ENCODE measurements at regions not wholly inside any gene's neighbourhood (a gene's known extent, or its start where the extent isn't known, plus 50 kb on each side); places are given as distances from the start of the nearest gene placed in this dataset.

DNA sequence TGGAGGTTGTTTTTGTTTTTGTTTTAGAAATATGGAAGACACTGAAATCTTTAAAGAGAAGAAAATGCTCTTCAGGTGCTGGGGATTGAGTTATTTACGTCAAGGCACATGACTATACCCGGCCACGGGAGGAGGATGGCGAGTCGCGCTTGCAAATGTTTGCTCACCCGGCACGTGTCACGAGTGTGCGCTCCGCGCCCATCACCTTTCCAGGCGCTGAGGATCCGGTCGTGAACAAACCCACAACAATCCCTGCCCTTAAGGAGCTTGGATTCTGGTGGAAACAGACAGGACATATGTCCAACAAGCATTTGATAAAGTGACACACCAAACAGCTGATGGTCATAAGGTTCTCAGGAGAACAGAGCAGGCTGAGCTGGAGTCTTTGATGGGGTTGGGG, 715.5 kb downstream of the BRD1 start:
- DNase-seq = no peak

GRCh38 chr22:49111085-49111484, 716.6 kb downstream of the BRD1 start:
- no peak for DNase-seq

GRCh38 chr22:49108636-49109315, 718.9 kb downstream of the BRD1 start:
- no peak for DNase-seq

DNA sequence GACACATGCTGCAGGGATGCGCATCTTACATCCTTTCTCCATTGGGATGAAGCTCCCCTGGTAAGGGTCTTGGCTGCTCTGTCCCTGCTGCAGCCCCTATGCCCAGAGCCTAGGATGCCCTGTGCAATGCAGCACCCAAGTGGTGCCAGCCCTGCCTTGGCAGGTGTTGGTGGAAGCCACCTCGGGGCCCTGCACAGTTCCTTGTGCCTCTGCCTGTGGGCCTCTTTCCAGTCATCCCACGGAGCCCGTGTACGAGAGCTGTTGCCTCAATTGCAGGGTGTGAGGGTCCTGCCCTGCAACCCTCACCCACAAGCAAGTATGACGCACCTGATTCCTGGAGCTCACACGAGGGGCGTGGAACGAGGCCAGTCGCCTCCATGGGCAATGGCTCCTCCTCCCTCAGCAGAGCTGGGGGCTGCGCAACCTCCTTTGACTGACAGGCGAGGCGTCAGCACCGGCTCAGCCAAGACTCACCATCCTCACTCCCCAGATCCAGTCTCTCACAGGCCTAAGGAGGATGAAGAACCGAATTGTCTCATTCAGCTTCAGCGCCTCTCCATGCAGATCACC, 719.6 kb downstream of the BRD1 start:
- DNase-seq = no peak

DNA sequence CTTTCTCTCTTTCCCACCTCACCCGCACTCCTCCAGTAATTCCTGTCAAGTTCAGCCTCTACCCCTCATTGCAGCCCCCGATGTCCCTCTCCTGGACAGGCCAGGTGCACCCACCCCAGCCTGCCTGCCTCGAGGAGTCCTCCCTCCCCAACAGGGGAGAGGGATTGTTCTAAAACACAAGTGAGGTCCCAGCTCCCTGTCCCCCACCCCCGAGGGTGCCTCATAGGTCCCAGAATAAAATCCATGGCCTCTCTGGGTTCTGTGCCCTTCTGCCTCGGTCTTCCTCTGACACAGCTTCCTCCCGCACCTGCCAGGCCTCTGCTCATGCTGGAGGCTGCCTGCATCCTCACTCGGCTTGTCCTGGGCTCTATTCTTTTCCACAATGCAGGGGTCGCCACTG, 720.1 kb downstream of the BRD1 start:
- no peak for DNase-seq

- DNase-seq = no peak
Observed at GRCh38 chr22:49106842-49107152, 720.9 kb downstream of the BRD1 start.

DNA sequence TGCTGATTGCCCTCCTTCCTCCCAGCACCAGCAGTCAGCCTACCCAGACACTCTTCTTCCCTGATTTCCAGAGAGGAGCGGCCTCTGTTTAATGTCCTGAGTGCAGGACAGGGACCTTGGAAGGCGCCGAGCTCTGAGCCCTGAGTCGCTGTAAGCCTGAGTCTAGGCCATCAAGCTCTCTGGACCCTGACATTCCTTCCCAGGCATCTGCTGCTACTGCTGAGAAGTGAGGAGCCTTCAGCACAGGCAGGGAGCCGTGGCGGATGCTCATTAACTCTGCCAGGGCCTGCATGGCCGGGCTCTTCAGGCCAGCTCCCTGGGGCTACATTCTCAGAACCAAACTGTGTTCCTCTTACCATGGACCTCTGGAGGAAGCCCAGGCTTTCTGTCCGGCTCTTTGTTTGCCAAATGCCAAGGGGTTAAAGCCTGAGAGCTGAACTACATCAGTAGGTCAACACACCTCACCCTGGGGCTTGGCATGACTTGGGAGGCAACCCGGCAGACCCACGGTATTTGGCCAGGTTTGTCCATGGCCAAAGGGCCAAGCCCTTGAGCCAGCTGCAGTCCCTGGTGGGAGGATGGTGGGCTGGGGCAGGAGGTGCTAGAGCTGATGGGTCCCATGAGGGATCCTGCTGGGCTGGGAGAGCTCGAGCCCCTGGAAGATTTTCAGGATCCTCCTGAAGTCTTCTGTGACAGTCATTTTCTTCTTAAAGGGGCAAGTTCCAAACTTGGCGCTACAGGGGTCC, 721.4 kb downstream of the BRD1 start:
- no peak for DNase-seq

- no peak for DNase-seq
Observed at GRCh38 chr22:49104434-49104833, 723.2 kb downstream of the BRD1 start.

GRCh38 chr22:49103314-49104059, 724.2 kb downstream of the BRD1 start:
- no peak for DNase-seq

DNA sequence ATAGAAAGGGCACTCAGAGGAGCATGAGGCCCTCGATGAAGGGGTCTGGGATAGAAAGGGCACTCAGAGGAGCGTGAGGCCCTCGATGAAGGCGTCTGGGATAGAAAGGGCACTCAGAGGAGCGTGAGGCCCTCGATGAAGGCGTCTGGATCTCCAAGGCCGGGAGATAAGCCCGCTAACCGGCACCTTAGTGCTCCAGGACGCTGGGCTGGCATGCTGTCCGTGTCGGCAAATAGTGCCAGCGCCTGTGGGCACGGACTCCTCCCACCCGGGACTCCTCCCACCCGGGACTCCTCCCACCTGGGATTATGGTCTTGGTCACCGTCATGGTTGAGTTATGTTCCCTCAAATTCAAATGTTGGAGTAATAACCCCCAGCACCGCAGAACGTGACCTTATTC, 725.3 kb downstream of the BRD1 start:
- no peak for DNase-seq

- no peak for DNase-seq
Observed at GRCh38 chr22:49101873-49102272, 725.8 kb downstream of the BRD1 start.

GRCh38 chr22:49101225-49101624, 726.4 kb downstream of the BRD1 start:
- DNase-seq = no peak

DNA sequence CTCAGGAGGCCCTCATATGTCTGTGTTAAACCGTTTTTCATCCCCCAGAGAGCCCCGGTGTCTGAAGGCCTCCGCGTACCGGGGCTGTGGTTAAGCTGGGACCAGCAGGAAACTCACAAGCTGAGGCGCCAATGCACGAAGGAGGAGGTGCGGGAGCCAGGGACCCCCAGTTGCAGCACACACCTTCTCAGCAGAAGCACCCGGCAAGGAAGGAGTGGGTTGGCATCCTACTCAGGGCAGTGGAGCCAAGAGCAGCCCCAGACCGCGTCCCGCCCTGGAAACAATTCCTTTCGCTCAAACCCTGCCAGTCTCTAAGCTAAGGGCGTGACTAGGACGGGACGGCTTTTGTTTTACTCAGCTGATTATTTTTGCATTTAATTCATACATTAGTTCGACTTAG, 726.9 kb downstream of the BRD1 start:
- no peak for DNase-seq

DNA sequence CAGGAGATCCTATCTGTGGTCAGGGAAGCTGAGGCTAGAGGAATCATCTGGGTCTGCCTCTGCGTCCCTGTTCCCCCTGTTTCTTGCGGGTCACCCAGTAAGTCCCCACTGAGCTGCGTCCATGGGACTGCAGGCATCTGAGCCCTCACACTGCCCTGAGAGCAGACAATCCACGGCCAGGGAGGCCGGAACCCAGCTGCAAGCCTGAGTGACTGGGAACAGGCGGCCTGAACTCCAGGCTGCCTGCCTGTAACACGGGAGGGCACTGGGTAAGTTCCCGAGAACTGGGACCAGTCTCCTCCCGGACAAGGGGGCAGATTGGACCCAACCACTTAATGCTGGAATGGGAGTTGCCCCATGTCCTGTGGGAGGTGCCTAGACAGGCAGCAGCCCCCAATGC, 727.4 kb downstream of the BRD1 start:
- no peak for DNase-seq

GRCh38 chr22:49099496-49100124, 728.1 kb downstream of the BRD1 start:
- no peak for DNase-seq

- DNase-seq = no peak
Observed at GRCh38 chr22:49099089-49099488, 728.6 kb downstream of the BRD1 start.

GRCh38 chr22:49097966-49098365, 729.7 kb downstream of the BRD1 start:
- no peak for DNase-seq

- DNase-seq = no peak
Observed at GRCh38 chr22:49097171-49097925, 730.3 kb downstream of the BRD1 start.

DNA sequence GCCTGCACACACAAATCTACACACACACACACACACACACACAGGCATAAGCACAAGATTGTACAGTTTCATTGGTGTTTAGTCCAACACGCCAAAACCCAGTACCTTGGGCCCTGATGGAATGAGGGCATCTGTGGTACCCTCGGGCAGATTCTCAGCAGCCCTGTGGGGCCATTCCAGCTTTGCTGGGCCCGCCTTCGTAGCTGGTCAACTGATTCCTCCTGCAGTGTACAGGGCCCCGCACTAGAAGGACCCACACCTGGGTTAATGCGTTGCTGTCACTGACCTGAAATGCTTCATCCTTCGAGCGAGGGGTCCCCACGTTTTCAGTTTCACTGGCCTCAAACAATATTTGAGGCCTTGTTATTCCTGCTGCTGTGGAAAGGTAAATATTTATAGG, 731.2 kb downstream of the BRD1 start:
- DNase-seq = no peak

- DNase-seq = no peak
Observed at GRCh38 chr22:49095366-49095765, 732.3 kb downstream of the BRD1 start.

- no peak for DNase-seq
Observed at GRCh38 chr22:49094858-49095257, 732.8 kb downstream of the BRD1 start.

DNA sequence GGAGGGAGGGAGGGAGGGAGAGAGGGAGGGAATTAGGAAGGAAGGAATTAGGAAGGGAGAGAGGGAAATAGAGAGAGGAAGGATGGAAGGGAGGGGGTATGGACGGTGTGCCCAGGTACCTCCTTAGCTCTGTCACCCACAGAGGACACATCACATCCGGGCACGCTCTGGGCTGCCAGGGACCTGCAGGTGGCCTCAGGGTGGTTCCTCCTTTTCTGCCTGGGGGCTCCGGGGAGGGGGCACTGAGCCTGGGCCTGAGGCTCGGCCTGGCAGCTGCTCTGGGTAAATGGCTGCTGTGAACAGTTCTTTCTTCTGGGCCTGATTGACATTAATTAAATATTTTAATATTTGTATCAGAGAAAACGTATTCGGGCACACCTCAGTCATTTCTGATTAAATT, 733.5 kb downstream of the BRD1 start:
- DNase-seq = no peak

Measured in activated CD4-positive, alpha-beta T cell treated with anti-CD3 and anti-CD28 coated beads for 1 hour (primary cell).